K562 (cell line): ENCODE measurements at regions not wholly inside any gene's neighbourhood (a gene's known extent, or its start where the extent isn't known, plus 50 kb on each side); places are given as distances from the start of the nearest gene placed in this dataset.

ENCODE experiments used
- ATAC-seq: fragments of 200-7000 bp; cut with Tn5 transposase; 3 replicates; pipeline ENCODE4 v1.9.1; 2020; ENCODE audit warnings: moderate library complexity
- BruUV-seq: library from RNA; stranded (reverse); fragments of 400-500 nt; replicated peaks from 2 replicates; lab custom pipeline; 2021; lab: Mats Ljungman, UMichigan
- CTCF ChIA-PET: fragments of 300-600 bp; formaldehyde crosslinking; extraction: SDS; loops from one replicate; lab custom pipeline; 2021; ENCODE audit warnings: low intra/inter-chr PET ratio; lab: Yijun Ruan, JAX
- POLR2A ChIA-PET: fragments of 300-600, 350-650 bp; sonication (Branson Sonifier 250); formaldehyde crosslinking; extraction: SDS; loops from one replicate; lab custom pipeline; 2021; ENCODE audit warnings: antibody characterized with exemption, inconsistent platforms; lab: Yijun Ruan, JAX
- DNase-seq, 4 experiments: peaks; one replicate each; pipeline versions ENCODE4 v3.0.0 to v3.0.0-alpha.2; 2011 to 2018; ENCODE audit warnings: low spot score in 3 of 4, mixed read lengths in 3 of 4; ENCODE audit errors: extremely low read depth in 1 of 4
- FAIRE-seq: peaks from 2 replicates; lab custom pipeline; 2011; peaks lifted over from hg19 to GRCh38; lab: Jason Lieb, UNC
- H2AFZ ChIP-seq: 2 replicates; pipeline ENCODE4 v1.6.0; 2011; ENCODE audit warnings: low read depth, low read length, control low read depth, inconsistent platforms
- H3K27ac ChIP-seq: fragments of 200-600 bp; 3 replicates; pipeline ENCODE4 v1.8.0; 2011; ENCODE audit warnings: low read depth, mild to moderate bottlenecking, control low read depth, inconsistent platforms, low read length, moderate library complexity, mixed read lengths; ENCODE audit errors: extremely low read depth
- H3K27me3 ChIP-seq, 2 experiments: fragments of 300-600 bp in 1 of 2; 2 replicates in 1 of 2; 3 replicates in 1 of 2; pipeline versions ENCODE4 v1.6.0 to v1.8.0; 2011; ENCODE audit warnings: inconsistent platforms in 2 of 2, low read length in 2 of 2, mild to moderate bottlenecking in 1 of 2, mixed read lengths in 1 of 2, moderate library complexity in 1 of 2; ENCODE audit not compliant: control insufficient read depth in 2 of 2, insufficient read depth in 2 of 2
- H3K36me3 ChIP-seq: fragments of 300-600 bp; 3 replicates; pipeline ENCODE4 v1.8.0; 2011; ENCODE audit warnings: mild to moderate bottlenecking, low read length, inconsistent platforms; ENCODE audit not compliant: control insufficient read depth, insufficient read depth
- H3K4me1 ChIP-seq, 2 experiments: fragments of 200-600 bp in 1 of 2; replicated peaks in 1 of 2; 2 replicates in 1 of 2; 3 replicates in 1 of 2; pipeline versions ENCODE4 v1.5.1 to v1.8.0; 2011; ENCODE audit warnings: inconsistent platforms in 2 of 2, low read length in 2 of 2, mild to moderate bottlenecking in 1 of 2, mixed read lengths in 1 of 2, moderate library complexity in 1 of 2; ENCODE audit not compliant: control insufficient read depth in 2 of 2, insufficient read depth in 2 of 2
- H3K4me2 ChIP-seq: 2 replicates; pipeline ENCODE4 v1.6.1; 2011; ENCODE audit warnings: low read length, control low read depth, inconsistent platforms, mixed read lengths; ENCODE audit not compliant: insufficient read depth
- H3K4me3 ChIP-seq: fragments of 200-600 bp; sonication (generic), shearing (Covaris generic); 2 replicates; pipeline ENCODE4 v1.5.1; 2016; ENCODE audit warnings: control low read depth, inconsistent platforms
- H3K79me2 ChIP-seq: fragments of 200-600 bp; 3 replicates; pipeline ENCODE4 v1.8.0; 2011; ENCODE audit warnings: low read length, inconsistent platforms; ENCODE audit not compliant: control insufficient read depth, insufficient read depth
- H3K9ac ChIP-seq, 2 experiments: 2 replicates each; pipeline versions ENCODE4 v1.6.0 to v1.6.1; 2011; ENCODE audit warnings: low read depth in 2 of 2, low read length in 2 of 2, control low read depth in 1 of 2, inconsistent platforms in 1 of 2, mild to moderate bottlenecking in 1 of 2, mixed read lengths in 1 of 2; ENCODE audit not compliant: insufficient read depth in 1 of 2
- H3K9me1 ChIP-seq: one replicate; pipeline ENCODE4 v1.6.0; 2011; ENCODE audit warnings: inconsistent platforms, mild to moderate bottlenecking, low read length, moderate library complexity; ENCODE audit not compliant: control insufficient read depth, insufficient read depth
- H3K9me3 ChIP-seq: replicated peaks from 2 replicates; pipeline ENCODE4 v1.5.1; 2011; ENCODE audit warnings: low read depth, low read length, inconsistent platforms; ENCODE audit not compliant: control insufficient read depth, insufficient read depth
- H4K20me1 ChIP-seq: replicated peaks from 2 replicates; pipeline ENCODE4 v1.6.1; 2011; ENCODE audit warnings: low read length, inconsistent platforms, mixed read lengths; ENCODE audit not compliant: control insufficient read depth, insufficient read depth
- ARID3B ChIP-seq: fragments of 250-450 bp; sonication (Bioruptor Pico); IDR thresholded peaks from 2 replicates; pipeline ENCODE4 v1.4.0; 2020; ENCODE audit warnings: borderline replicate concordance
- CTCFL ChIP-seq: IDR thresholded peaks from 2 replicates; pipeline ENCODE4 v1.6.1; 2011; ENCODE audit warnings: borderline replicate concordance, low read depth, mild to moderate bottlenecking, moderate library complexity, low read length; ENCODE audit not compliant: insufficient read depth, poor library complexity, severe bottlenecking
- GATAD2A ChIP-seq: fragments of 450-650 bp; IDR thresholded peaks from 2 replicates; pipeline ENCODE4 v1.6.1; 2017
- POLR3G ChIP-seq: IDR thresholded peaks from 2 replicates; pipeline ENCODE4 v1.6.1; 2011; ENCODE audit not compliant: insufficient read length, insufficient replicate concordance; ENCODE audit errors: extremely low read depth
- PRMT5 ChIP-seq: sonication (generic); formaldehyde crosslinking; IDR thresholded peaks from 2 replicates; pipeline ENCODE4 v1.5.0; 2020; ENCODE audit warnings: missing genetic modification reagents
- RCOR1 ChIP-seq, 2 experiments: IDR thresholded peaks; 2 replicates each; pipeline ENCODE4 v1.6.1; 2012; ENCODE audit warnings: low read depth in 2 of 2, low read length in 2 of 2, borderline replicate concordance in 1 of 2, improper control_type of control experiment in 1 of 2
- SMARCE1 ChIP-seq: fragments of 450-650 bp; IDR thresholded peaks from 2 replicates; pipeline ENCODE4 v1.7.1; 2016; ENCODE audit warnings: mild to moderate bottlenecking
- TFAM ChIP-seq: fragments of 250-450 bp; sonication (Bioruptor Pico); conservative IDR thresholded peaks from 2 replicates; pipeline ENCODE4 v1.5.0; 2021; ENCODE audit warnings: mild to moderate bottlenecking, moderate library complexity
- WGBS: fragments of 100-300 bp; shearing (Covaris generic); methylation state at CpG from one replicate; pipeline ENCODE4 v1.1.6; 2016; ENCODE audit warnings: low coverage, mixed read lengths; ENCODE audit not compliant: insufficient coverage; ENCODE audit errors: missing lambda C conversion rate; 5-methylcytosine and 5-hydroxymethylcytosine counted together
- in situ Hi-C: fragments of 300-500 bp; cut with MboI; formaldehyde crosslinking; loops from 4 replicates; pipeline ENCODE4 v1.15.0; 2018; ENCODE audit warnings: inconsistent platforms, mixed read lengths
- intact Hi-C: fragments of 100-400 bp; cut with micrococcal nuclease; formaldehyde crosslinking; loops from 2 replicates; pipeline ENCODE4 v1.14.2; 2022

- no peaks in the 10 kb centered on the region for H3K9me3 ChIP-seq
- in situ Hi-C loops (no loop called here), intact Hi-C loops (no loop called here)
- H3K36me3 ChIP-seq, result no peaks in the 10 kb centered on the region
- ChIA-PET POLR2A (no interaction called here), CTCF (no interaction called here)
- H3K79me2 ChIP-seq, result no peaks in the 10 kb centered on the region
- no peak for TF ChIP-seq SMARCE1
- TF ChIP-seq GATAD2A, result no peak
- no peak for TF ChIP-seq PRMT5 (CRISPR knock-in tag)
- no peak for TF ChIP-seq TFAM (CRISPR knock-in tag)
- TF ChIP-seq RCOR1 (IDR thresholded peaks at IDR 0.05; ENCODE audit: borderline replicate concordance in 1 of 2, low read depth in 2 of 2, low read length in 2 of 2), result no peak
- TF ChIP-seq CTCFL, result no peak
- no peak for TF ChIP-seq ARID3B (CRISPR knock-in tag)
- no peak for TF ChIP-seq POLR3G
- no peaks in the 10 kb centered on the region for H3K27me3 ChIP-seq
- H3K9ac ChIP-seq, result no peak overlapping the region
- H3K4me1 ChIP-seq, result no peaks in the 10 kb centered on the region
- BruUV-seq, result no TSS peak
- H3K9me1 ChIP-seq, result no peaks in the 10 kb centered on the region
- FAIRE-seq, result no peak
- no peak overlapping the region for H3K4me3 ChIP-seq
- H2AFZ ChIP-seq, result no peak overlapping the region
- H3K4me2 ChIP-seq, result no peak overlapping the region
- ATAC-seq, result no peak
- no peak overlapping the region for H3K27ac ChIP-seq
- WGBS, result 2% methylated on average over 5 of the region's 5 CpGs
- H4K20me1 ChIP-seq, result no peaks in the 10 kb centered on the region
- no peak for DNase-seq
These were observed 180.4 kb downstream of the FAM124B start for GRCh38 chr2:224221455-224221913.
